ENCODE measurements at regions not wholly inside any gene's neighbourhood (a gene's known extent, or its start where the extent isn't known, plus 50 kb on each side); places are given as distances from the start of the nearest gene placed in this dataset.

DNA sequence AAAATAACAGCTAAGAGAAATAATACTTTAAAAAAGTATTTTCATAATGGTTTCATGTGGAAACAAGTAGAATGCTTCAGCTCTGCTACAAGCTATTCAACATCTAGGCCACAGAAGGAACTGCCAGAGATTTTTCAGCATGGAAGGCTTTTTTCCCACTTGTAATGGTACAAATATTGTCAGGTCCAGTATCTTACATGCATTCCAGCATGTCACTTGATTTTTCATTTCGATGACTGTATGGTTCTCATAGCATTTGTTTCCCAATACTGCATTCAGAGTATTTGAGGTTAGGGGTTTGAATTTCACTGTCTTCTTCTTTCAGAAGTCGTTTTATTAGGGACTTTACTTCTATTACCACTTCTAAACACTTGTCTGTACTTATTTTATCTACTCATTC lies 1701.5 kb upstream of the FLRT2 start:
- H3K27ac Mint-ChIP-seq: no peak overlapping the region
- DNase-seq: no peak
- no peaks in the 10 kb centered on the region for H3K27me3 Mint-ChIP-seq
- H3K9me3 Mint-ChIP-seq: peaks cover 5% of the 10 kb centered on the region
- H3K4me1 ChIP-seq (ENCODE audit: insufficient read depth, low read length): no peaks in the 10 kb centered on the region
- H3K36me3 Mint-ChIP-seq (ENCODE audit: low read depth): no peaks in the 10 kb centered on the region
- no peak for ATAC-seq (ENCODE audit: poor library complexity)
- POLR2A ChIA-PET: no interaction called here
- TF ChIP-seq, protein P1, sequence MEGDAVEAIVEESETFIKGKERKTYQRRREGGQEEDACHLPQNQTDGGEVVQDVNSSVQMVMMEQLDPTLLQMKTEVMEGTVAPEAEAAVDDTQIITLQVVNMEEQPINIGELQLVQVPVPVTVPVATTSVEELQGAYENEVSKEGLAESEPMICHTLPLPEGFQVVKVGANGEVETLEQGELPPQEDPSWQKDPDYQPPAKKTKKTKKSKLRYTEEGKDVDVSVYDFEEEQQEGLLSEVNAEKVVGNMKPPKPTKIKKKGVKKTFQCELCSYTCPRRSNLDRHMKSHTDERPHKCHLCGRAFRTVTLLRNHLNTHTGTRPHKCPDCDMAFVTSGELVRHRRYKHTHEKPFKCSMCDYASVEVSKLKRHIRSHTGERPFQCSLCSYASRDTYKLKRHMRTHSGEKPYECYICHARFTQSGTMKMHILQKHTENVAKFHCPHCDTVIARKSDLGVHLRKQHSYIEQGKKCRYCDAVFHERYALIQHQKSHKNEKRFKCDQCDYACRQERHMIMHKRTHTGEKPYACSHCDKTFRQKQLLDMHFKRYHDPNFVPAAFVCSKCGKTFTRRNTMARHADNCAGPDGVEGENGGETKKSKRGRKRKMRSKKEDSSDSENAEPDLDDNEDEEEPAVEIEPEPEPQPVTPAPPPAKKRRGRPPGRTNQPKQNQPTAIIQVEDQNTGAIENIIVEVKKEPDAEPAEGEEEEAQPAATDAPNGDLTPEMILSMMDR (IDR thresholded peaks at IDR 0.05): no peak
- no peak overlapping the region for H3K4me3 Mint-ChIP-seq
- no peak overlapping the region for H3K27ac ChIP-seq (ENCODE audit: low read depth in 1 of 2, low read length in 2 of 2)
- H3K4me1 Mint-ChIP-seq (ENCODE audit: low read depth): no peaks in the 10 kb centered on the region
- H3K36me3 ChIP-seq (ENCODE audit: insufficient read depth, low read length): no peaks in the 10 kb centered on the region
- peaks cover 0 to 6% of the 10 kb centered on the region in 2 experiments for H3K9me3 ChIP-seq (ENCODE audit: control insufficient read depth in 1 of 2, insufficient read depth in 1 of 2, low read length in 2 of 2)
- no peaks in the 10 kb centered on the region for H3K27me3 ChIP-seq (ENCODE audit: control insufficient read depth in 1 of 2, insufficient read depth in 2 of 2, low read length in 2 of 2)
- CTCF ChIA-PET: no interaction called here
- no peak overlapping the region for H3K4me3 ChIP-seq (ENCODE audit: low read length)
- intact Hi-C loops (cut with DNase I, micrococcal nuclease): no loop called here

DNA sequence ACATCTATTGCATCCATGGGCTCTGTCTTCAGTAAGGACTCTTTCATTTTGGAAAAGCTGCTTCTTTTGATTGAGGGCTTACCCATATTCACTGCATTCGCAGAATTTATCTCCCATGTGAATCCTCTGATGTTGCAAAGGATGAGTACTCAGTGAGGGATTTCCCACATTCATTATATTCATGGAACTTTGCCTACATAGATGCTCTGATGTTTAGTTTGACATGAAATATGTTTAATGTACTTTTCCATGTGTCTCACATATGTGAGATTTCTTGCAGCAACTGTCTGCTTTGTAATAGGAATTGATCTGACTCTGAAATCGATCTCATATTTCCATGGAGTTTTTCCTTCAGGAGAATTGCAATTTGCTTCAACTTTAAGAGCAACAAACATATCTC lies 1699.6 kb upstream of the FLRT2 start:
- no peaks in the 10 kb centered on the region for H3K27me3 ChIP-seq (ENCODE audit: control insufficient read depth in 1 of 2, insufficient read depth in 2 of 2, low read length in 2 of 2)
- peaks cover 0 to 9% of the 10 kb centered on the region in 2 experiments for H3K9me3 ChIP-seq (ENCODE audit: control insufficient read depth in 1 of 2, insufficient read depth in 1 of 2, low read length in 2 of 2)
- no peak for ATAC-seq (ENCODE audit: poor library complexity)
- no peak for DNase-seq
- CTCF ChIA-PET: no interaction called here
- no peak overlapping the region for H3K4me3 ChIP-seq (ENCODE audit: low read length)
- intact Hi-C loops (cut with DNase I, micrococcal nuclease): no loop called here
- no peak overlapping the region for H3K27ac ChIP-seq (ENCODE audit: low read depth in 1 of 2, low read length in 2 of 2)
- no peaks in the 10 kb centered on the region for H3K36me3 Mint-ChIP-seq (ENCODE audit: low read depth)
- no peak overlapping the region for H3K4me3 Mint-ChIP-seq
- no peaks in the 10 kb centered on the region for H3K27me3 Mint-ChIP-seq
- TF ChIP-seq, protein P1 (IDR thresholded peaks at IDR 0.05): no peak
- H3K4me1 Mint-ChIP-seq (ENCODE audit: low read depth): no peaks in the 10 kb centered on the region
- POLR2A ChIA-PET: no interaction called here
- H3K27ac Mint-ChIP-seq: no peak overlapping the region
- peaks cover 2% of the 10 kb centered on the region for H3K9me3 Mint-ChIP-seq
- H3K4me1 ChIP-seq (ENCODE audit: insufficient read depth, low read length): no peaks in the 10 kb centered on the region
- H3K36me3 ChIP-seq (ENCODE audit: insufficient read depth, low read length): no peaks in the 10 kb centered on the region

DNA sequence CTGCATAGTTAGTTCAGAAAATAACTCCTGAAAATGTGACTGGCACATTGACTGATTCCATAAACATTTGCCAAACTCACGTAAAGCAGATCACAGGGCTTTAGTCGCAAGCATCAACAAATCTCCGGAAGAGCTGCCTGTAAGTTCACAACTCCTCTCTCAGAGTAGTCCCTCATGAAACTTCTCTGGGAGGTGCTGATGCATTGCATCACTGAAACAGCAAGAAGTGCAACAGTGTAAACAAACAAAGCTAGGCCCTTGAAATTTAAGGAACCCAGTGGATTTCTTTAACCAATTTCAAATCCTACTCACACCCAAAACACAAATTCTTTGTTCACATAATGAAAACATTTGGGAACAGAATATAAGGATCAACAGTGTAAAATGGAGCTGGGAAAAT lies 1691.7 kb upstream of the FLRT2 start:
- Histone ChIP-seq H3K4me1 (ENCODE audit: insufficient read depth, low read length) (no peaks in the 10 kb centered on the region), H3K9me3 (ENCODE audit: control insufficient read depth in 1 of 2, insufficient read depth in 1 of 2, low read length in 2 of 2) (peaks cover 0 to 8% of the 10 kb centered on the region in 2 experiments), H3K4me3 (ENCODE audit: low read length) (no peak overlapping the region), H3K27me3 (ENCODE audit: control insufficient read depth in 1 of 2, insufficient read depth in 2 of 2, low read length in 2 of 2) (no peaks in the 10 kb centered on the region), H3K36me3 (ENCODE audit: insufficient read depth, low read length) (no peaks in the 10 kb centered on the region), H3K27ac (ENCODE audit: low read depth in 1 of 2, low read length in 2 of 2) (no peak overlapping the region)
- no peak for ATAC-seq (ENCODE audit: poor library complexity)
- Mint-ChIP-seq H3K36me3 (ENCODE audit: low read depth) (no peaks in the 10 kb centered on the region), H3K4me1 (ENCODE audit: low read depth) (no peaks in the 10 kb centered on the region), H3K9me3 (peaks cover 6% of the 10 kb centered on the region), H3K27ac (no peak overlapping the region), H3K27me3 (no peaks in the 10 kb centered on the region), H3K4me3 (no peak overlapping the region)
- intact Hi-C loops (cut with DNase I, micrococcal nuclease): no loop called here
- CTCF ChIA-PET: no interaction called here
- no peak for DNase-seq
- POLR2A ChIA-PET: no interaction called here
- TF ChIP-seq, protein P1 (IDR thresholded peaks at IDR 0.05): no peak

Data from CD4-positive, alpha-beta T cell (primary cell).